Mammary epithelial cell (primary cell): ENCODE measurements at regions not wholly inside any gene's neighbourhood (a gene's known extent, or its start where the extent isn't known, plus 50 kb on each side); places are given as distances from the start of the nearest gene placed in this dataset.

ENCODE experiments used
- CTCF ChIP-seq, 2 donors: IDR thresholded peaks in 1 of 2; conservative IDR thresholded peaks in 1 of 2; 2 replicates each; pipeline ENCODE4 v1.5.1; 2011 to 2012; ENCODE audit warnings: inconsistent platforms in 2 of 2, low read length in 2 of 2, mild to moderate bottlenecking in 2 of 2, control low read depth in 1 of 2, low read depth in 1 of 2; ENCODE audit not compliant: insufficient read depth in 1 of 2; ENCODE audit errors: extremely low read depth in 1 of 2
- EZH2 ChIP-seq: IDR thresholded peaks from 2 replicates; pipeline ENCODE4 v1.6.1; 2012; ENCODE audit warnings: low read length, inconsistent platforms, borderline replicate concordance

DNA sequence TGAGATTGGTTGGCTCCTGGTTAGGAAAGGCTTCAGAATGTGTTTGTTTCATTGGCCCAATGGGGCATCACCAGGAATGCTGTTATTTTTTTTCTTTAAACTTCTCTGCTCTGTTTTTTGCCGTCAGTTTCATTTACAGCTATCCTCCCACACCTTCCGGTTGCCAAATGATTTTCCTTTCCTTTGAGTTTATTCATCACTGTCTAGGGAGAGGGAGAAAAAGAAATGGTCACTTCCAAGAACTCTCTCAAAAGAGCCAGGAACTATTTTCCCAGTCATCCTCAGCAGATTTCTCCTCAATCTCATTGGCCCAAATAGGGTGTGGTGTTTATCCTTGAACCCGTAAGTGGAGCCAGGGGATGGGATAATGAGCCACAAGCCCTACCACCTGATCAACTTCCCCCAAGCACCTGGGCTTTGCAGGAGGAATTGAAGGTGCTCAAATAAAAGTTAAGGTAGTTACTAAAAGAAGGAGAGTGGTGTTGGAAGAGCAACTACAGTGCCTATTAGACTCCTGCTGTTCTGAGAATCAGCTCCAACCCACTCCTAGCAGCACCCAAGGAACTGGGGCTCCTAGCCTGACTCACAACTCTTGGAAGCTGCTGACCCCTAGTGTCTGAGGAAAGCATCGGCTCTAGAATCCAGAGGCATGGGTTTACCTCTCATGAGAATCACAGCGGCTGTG lies 183.8 kb upstream of the IL12A start:
- TF ChIP-seq CTCF (conservative IDR thresholded peaks at IDR 0.05 in 1 of 2, IDR thresholded peaks at IDR 0.05 in 1 of 2; ENCODE audit: extremely low read depth in 1 of 2, insufficient read depth in 1 of 2, low read depth in 1 of 2, low read length in 2 of 2) (peak; percentile 96 to 98), EZH2 (no peak)
